Ovary (tissue), 7 donors: ENCODE measurements at regions not wholly inside any gene's neighbourhood (a gene's known extent, or its start where the extent isn't known, plus 50 kb on each side); places are given as distances from the start of the nearest gene placed in this dataset.
"Not testable (repeated sequence)": the region's sequence is repeated elsewhere in the genome, so short reads cannot be mapped to it uniquely, and the experiment has no call there.

ENCODE experiments used
- DNase-seq, 5 donors: peaks; one replicate each; pipeline ENCODE4 v3.0.0-alpha.2; 2019 to 2020
- H3K27ac ChIP-seq, 2 donors: fragments of 200-600 bp; one replicate each; pipeline versions ENCODE4 v1.5.1 to v1.8.0; 2019 to 2022
- H3K27me3 ChIP-seq: fragments of 200-600 bp; one replicate; pipeline ENCODE4 v1.8.0; 2022
- H3K36me3 ChIP-seq: fragments of 200-600 bp; sonication (generic); one replicate; pipeline ENCODE4 v1.5.1; 2019
- H3K4me1 ChIP-seq: one replicate; pipeline ENCODE4 v1.8.1; 2013; ENCODE audit warnings: mild to moderate bottlenecking, moderate library complexity; ENCODE audit not compliant: insufficient read depth
- H3K4me3 ChIP-seq: fragments of 200-600 bp; sonication (generic); one replicate; pipeline ENCODE4 v1.5.1; 2017
- H3K9me3 ChIP-seq, 2 donors: fragments of 200-600 bp in 1 of 2; sonication (generic) in 1 of 2; one replicate each; pipeline versions ENCODE4 v1.5.1 to v1.8.1; 2013 to 2019; ENCODE audit warnings: mild to moderate bottlenecking in 1 of 2, moderate library complexity in 1 of 2
- CTCF ChIP-seq, 3 donors: fragments of 450-650 bp in 2 of 3; fragments of 200-600 bp in 1 of 3; IDR thresholded peaks; one replicate each; pipeline versions ENCODE4 v1.5.1 to v1.8.0; 2016 to 2022; ENCODE audit warnings: antibody characterized with exemption in 3 of 3, mild to moderate bottlenecking in 1 of 3
- EP300 ChIP-seq: sonication (generic); formaldehyde crosslinking; IDR thresholded peaks from one replicate; pipeline ENCODE4 v1.6.1; 2017; ENCODE audit warnings: antibody characterized with exemption
- POLR2A ChIP-seq: fragments of 450-650 bp; IDR thresholded peaks from one replicate; pipeline ENCODE4 v1.6.1; 2017; ENCODE audit warnings: antibody characterized with exemption, mild to moderate bottlenecking, moderate library complexity
- WGBS, 3 donors: extraction: QIAGEN DNeasy Blood & Tissue Kit in 1 of 3; methylation state at CpG; one replicate each; pipeline versions ENCODE4 v1.1.5 to v1.1.7; 2013 to 2017; 5-methylcytosine and 5-hydroxymethylcytosine counted together
- intact Hi-C, 4 donors: fragments of 100-400 bp; cut with DNase I; formaldehyde crosslinking; loops; one replicate each; pipeline versions ENCODE4 v1.11.0 to v1.15.1; 2022 to 2023
- donor health status: DM: no; HTN: no; CAD: no; lungs with moderate emphysema.
- donor health status: DM: no; HTN: no; CAD: no.
- donor health status: Bipolar disorder and iron deficiency.
- donor health status: DM: no; HTN: no; CAD: no.
- donor health status: DM: yes; HTN: yes; CAD: no.

- Histone ChIP-seq H3K27me3 (no peaks in the 10 kb centered on the region), H3K4me1 (no peaks in the 10 kb centered on the region), H3K9me3 (no peaks in the 10 kb centered on the region), H3K4me3 (no peak overlapping the region), H3K27ac (no peak overlapping the region), H3K36me3 (no peaks in the 10 kb centered on the region)
- WGBS, 3 donors, result 25 to 49% (median 38%) methylated on average over 3 of the region's 3 CpGs
- TF ChIP-seq CTCF (IDR thresholded peaks at IDR 0.05) (no peak), EP300 (no peak), POLR2A (no peak)
- no peak for DNase-seq
- intact Hi-C loops, result no loop called here
Measured at GRCh38 chr13:78078168-78078567, 159.5 kb upstream of the EDNRB start.

- no peaks in the 10 kb centered on the region for H3K36me3 ChIP-seq
- 89 to 99% (median 93%) methylated on average over 1 of the region's 1 CpG for WGBS, 3 donors
- H3K9me3 ChIP-seq, result no peaks in the 10 kb centered on the region
- H3K4me1 ChIP-seq, result no peaks in the 10 kb centered on the region
- no peak for DNase-seq
- no peaks in the 10 kb centered on the region for H3K27me3 ChIP-seq
- no peak for TF ChIP-seq POLR2A
- TF ChIP-seq CTCF (IDR thresholded peaks at IDR 0.05), result no peak
- TF ChIP-seq EP300, result no peak
- no peak overlapping the region for H3K4me3 ChIP-seq
- no peak overlapping the region for H3K27ac ChIP-seq
- intact Hi-C loops, result no loop called here
Measured at GRCh38 chr13:78067290-78067689, 148.7 kb upstream of the EDNRB start.

GRCh38 chr13:78065141-78065540 lies 146.5 kb upstream of the EDNRB start:
- intact Hi-C loops, result no loop called here
- no peaks in the 10 kb centered on the region for H3K4me1 ChIP-seq

GRCh38 chr13:78061806-78062205 lies 143.2 kb upstream of the EDNRB start:
- WGBS, 3 donors, result 90 to 94% (median 91%) methylated on average over 5 of the region's 5 CpGs
- no peak overlapping the region for H3K27ac ChIP-seq
- H3K9me3 ChIP-seq, result no peaks in the 10 kb centered on the region
- no peaks in the 10 kb centered on the region for H3K36me3 ChIP-seq
- intact Hi-C loops, result no loop called here
- no peak for TF ChIP-seq POLR2A
- no peak for TF ChIP-seq CTCF (IDR thresholded peaks at IDR 0.05)
- TF ChIP-seq EP300, result no peak
- DNase-seq, result no peak
- no peaks in the 10 kb centered on the region for H3K4me1 ChIP-seq
- no peak overlapping the region for H3K4me3 ChIP-seq
- no peaks in the 10 kb centered on the region for H3K27me3 ChIP-seq

More at GRCh38 chr13:78065141-78065540, 146.5 kb upstream of the EDNRB start:
- Histone ChIP-seq H3K36me3 (no peaks in the 10 kb centered on the region), H3K4me3 (no peak overlapping the region), H3K27me3 (no peaks in the 10 kb centered on the region), H3K9me3 (no peaks in the 10 kb centered on the region), H3K27ac (no peak overlapping the region)
- no peak for DNase-seq
- TF ChIP-seq EP300 (no peak), POLR2A (no peak), CTCF (IDR thresholded peaks at IDR 0.05) (no peak)
- WGBS, 3 donors, result 48 to 62% (median 55%) methylated on average over 3 of the region's 3 CpGs

GRCh38 chr13:78060966-78061365 lies 142.3 kb upstream of the EDNRB start:
- Histone ChIP-seq H3K36me3 (no peaks in the 10 kb centered on the region), H3K4me1 (no peaks in the 10 kb centered on the region), H3K4me3 (no peak overlapping the region), H3K27me3 (no peaks in the 10 kb centered on the region), H3K27ac (no peak overlapping the region), H3K9me3 (no peaks in the 10 kb centered on the region)
- no peak for TF ChIP-seq POLR2A
- TF ChIP-seq CTCF (IDR thresholded peaks at IDR 0.05), result no peak
- intact Hi-C loops, result no loop called here
- no peak for DNase-seq
- 86 to 94% (median 93%) methylated on average over 6 of the region's 6 CpGs for WGBS, 3 donors

- not testable (repeated sequence) for H3K4me1 ChIP-seq, DNase-seq, H3K9me3 ChIP-seq, H3K4me3 ChIP-seq, H3K27me3 ChIP-seq, H3K36me3 ChIP-seq, H3K27ac ChIP-seq
- intact Hi-C loops, result loop anchor here in 2 of 4 donors (5.0 to 10.0 kb wide), 2 partner anchors 1340 to 1552 kb away; no protein-coding TSS in a partner anchor
- 91 to 100% (median 92%) methylated on average over 2 of the region's 2 CpGs for WGBS, 3 donors
Measured at GRCh38 chr13:78056865-78057264, 138.2 kb upstream of the EDNRB start.
